Endodermal cell (in vitro differentiated cells): ENCODE measurements at regions not wholly inside any gene's neighbourhood (a gene's known extent, or its start where the extent isn't known, plus 50 kb on each side); places are given as distances from the start of the nearest gene placed in this dataset.

Experiments
- DNase-seq: peaks from one replicate; pipeline ENCODE4 v3.0.0-alpha.2; 2017
- H3K27ac ChIP-seq: 2 replicates; pipeline ENCODE4 v1.5.1; 2013; ENCODE audit warnings: mild to moderate bottlenecking, low read depth, low read length, moderate library complexity
- H3K27me3 ChIP-seq: 2 replicates; pipeline ENCODE4 v1.6.1; 2013; ENCODE audit warnings: mild to moderate bottlenecking, low read length, moderate library complexity; ENCODE audit not compliant: insufficient read depth, control insufficient read depth, poor library complexity, severe bottlenecking
- H3K36me3 ChIP-seq: 2 replicates; pipeline ENCODE4 v1.7.0; 2013; ENCODE audit warnings: mild to moderate bottlenecking, low read length, moderate library complexity; ENCODE audit not compliant: control insufficient read depth, insufficient read depth
- H3K4me1 ChIP-seq: one replicate; pipeline ENCODE4 v1.7.0; 2013; ENCODE audit warnings: low read length; ENCODE audit not compliant: control insufficient read depth, insufficient read depth
- H3K4me3 ChIP-seq: 2 replicates; pipeline ENCODE4 v1.5.1; 2013; ENCODE audit warnings: mild to moderate bottlenecking, low read length, moderate library complexity
- H3K9ac ChIP-seq: 2 replicates; pipeline ENCODE4 v1.6.1; 2013; ENCODE audit warnings: mild to moderate bottlenecking, low read length, moderate library complexity; ENCODE audit not compliant: poor library complexity, severe bottlenecking; ENCODE audit errors: extremely low read depth
- H3K9me3 ChIP-seq: 2 replicates; pipeline ENCODE4 v1.6.1; 2013; ENCODE audit warnings: mild to moderate bottlenecking, low read length, moderate library complexity; ENCODE audit not compliant: control insufficient read depth
- H3K27ac Mint-ChIP-seq: 2 replicates; pipeline ENCODE4 v1.8.0; 2020; ENCODE audit warnings: mixed read lengths
- H3K27me3 Mint-ChIP-seq: 2 replicates; pipeline ENCODE4 v1.8.0; 2021; ENCODE audit warnings: mild to moderate bottlenecking, mixed read lengths; ENCODE audit not compliant: insufficient read depth
- H3K36me3 Mint-ChIP-seq: 2 replicates; pipeline ENCODE4 v1.8.0; 2020; ENCODE audit warnings: low read depth, mixed read lengths
- H3K4me1 Mint-ChIP-seq: 2 replicates; pipeline ENCODE4 v1.8.0; 2020; ENCODE audit warnings: mixed read lengths
- H3K4me3 Mint-ChIP-seq: 2 replicates; pipeline ENCODE4 v1.8.0; 2020; ENCODE audit warnings: mild to moderate bottlenecking, moderate library complexity, mixed read lengths
- H3K9me3 Mint-ChIP-seq: 2 replicates; pipeline ENCODE4 v1.8.0; 2020; ENCODE audit warnings: mild to moderate bottlenecking, mixed read lengths
- WGBS, 2 experiments: methylation state at CpG; one replicate each; pipeline versions ENCODE4 v1.1.5 to v1.1.7; 2013; ENCODE audit warnings: missing lambda C conversion rate in 2 of 2, mixed read lengths in 1 of 2; ENCODE audit not compliant: insufficient coverage in 1 of 2, insufficient read length in 1 of 2; 5-methylcytosine and 5-hydroxymethylcytosine counted together
- TF ChIP-seq, protein P1 (sequence below): fragments of 200-600 bp; sonication (generic); conservative IDR thresholded peaks from 2 replicates; pipeline ENCODE4 v1.5.0; 2021; ENCODE audit warnings: antibody characterized with exemption, mild to moderate bottlenecking

DNA sequence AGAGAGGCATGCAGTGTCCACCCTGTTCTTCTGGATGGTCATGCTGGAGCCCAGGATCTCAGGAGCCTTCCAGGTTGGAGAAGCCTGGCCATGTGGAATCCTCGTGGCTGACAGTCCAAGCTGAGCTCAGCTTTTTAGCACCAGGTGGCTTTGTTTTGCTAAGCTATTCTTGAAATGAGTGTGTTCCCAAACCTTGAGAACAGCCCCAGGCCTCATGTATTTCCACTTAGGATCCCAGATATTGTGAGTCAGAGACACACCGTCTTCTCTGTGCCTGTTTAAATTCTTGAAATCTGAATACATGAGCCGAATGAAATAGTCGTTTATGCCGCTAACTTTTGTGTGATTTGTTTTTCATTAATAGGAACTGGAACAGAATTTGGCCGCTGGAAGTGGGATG lies 61.2 kb downstream of the IRX2 start:
- no peak overlapping the region for H3K9ac ChIP-seq
- WGBS, 2 experiments = 78 to 87% methylated on average over 2 to 6 of the region's 6 CpGs
- no peaks in the 10 kb centered on the region for H3K27me3 ChIP-seq
- H3K27ac Mint-ChIP-seq = no peak overlapping the region
- TF ChIP-seq, protein P1, sequence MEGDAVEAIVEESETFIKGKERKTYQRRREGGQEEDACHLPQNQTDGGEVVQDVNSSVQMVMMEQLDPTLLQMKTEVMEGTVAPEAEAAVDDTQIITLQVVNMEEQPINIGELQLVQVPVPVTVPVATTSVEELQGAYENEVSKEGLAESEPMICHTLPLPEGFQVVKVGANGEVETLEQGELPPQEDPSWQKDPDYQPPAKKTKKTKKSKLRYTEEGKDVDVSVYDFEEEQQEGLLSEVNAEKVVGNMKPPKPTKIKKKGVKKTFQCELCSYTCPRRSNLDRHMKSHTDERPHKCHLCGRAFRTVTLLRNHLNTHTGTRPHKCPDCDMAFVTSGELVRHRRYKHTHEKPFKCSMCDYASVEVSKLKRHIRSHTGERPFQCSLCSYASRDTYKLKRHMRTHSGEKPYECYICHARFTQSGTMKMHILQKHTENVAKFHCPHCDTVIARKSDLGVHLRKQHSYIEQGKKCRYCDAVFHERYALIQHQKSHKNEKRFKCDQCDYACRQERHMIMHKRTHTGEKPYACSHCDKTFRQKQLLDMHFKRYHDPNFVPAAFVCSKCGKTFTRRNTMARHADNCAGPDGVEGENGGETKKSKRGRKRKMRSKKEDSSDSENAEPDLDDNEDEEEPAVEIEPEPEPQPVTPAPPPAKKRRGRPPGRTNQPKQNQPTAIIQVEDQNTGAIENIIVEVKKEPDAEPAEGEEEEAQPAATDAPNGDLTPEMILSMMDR = no peak
- H3K36me3 ChIP-seq = no peaks in the 10 kb centered on the region
- H3K4me1 Mint-ChIP-seq = peaks cover 12% of the 10 kb centered on the region
- no peak overlapping the region for H3K4me3 Mint-ChIP-seq
- no peak for DNase-seq
- H3K27me3 Mint-ChIP-seq = peaks cover 6% of the 10 kb centered on the region
- H3K9me3 Mint-ChIP-seq = peaks cover 17% of the 10 kb centered on the region
- no peak overlapping the region for H3K4me3 ChIP-seq
- H3K36me3 Mint-ChIP-seq = no peaks in the 10 kb centered on the region
- peaks cover 11% of the 10 kb centered on the region for H3K9me3 ChIP-seq
- H3K4me1 ChIP-seq = no peaks in the 10 kb centered on the region
- no peak overlapping the region for H3K27ac ChIP-seq

GRCh38 chr5:2688586-2688985 lies 62.9 kb downstream of the IRX2 start:
- Histone ChIP-seq H3K27me3 (no peaks in the 10 kb centered on the region), H3K9ac (no peak overlapping the region), H3K9me3 (no peaks in the 10 kb centered on the region), H3K4me3 (no peak overlapping the region), H3K27ac (no peak overlapping the region), H3K4me1 (no peaks in the 10 kb centered on the region), H3K36me3 (no peaks in the 10 kb centered on the region)
- Mint-ChIP-seq H3K36me3 (no peaks in the 10 kb centered on the region), H3K9me3 (no peaks in the 10 kb centered on the region), H3K27ac (no peak overlapping the region), H3K4me3 (no peak overlapping the region), H3K27me3 (peaks cover 7% of the 10 kb centered on the region), H3K4me1 (peaks cover 12% of the 10 kb centered on the region)
- TF ChIP-seq, protein P1 = no peak
- 96% methylated on average over 5 of the region's 5 CpGs; no CpG with 5 or more reads in 1 of the 2 experiments for WGBS, 2 experiments
- no peak for DNase-seq

DNA sequence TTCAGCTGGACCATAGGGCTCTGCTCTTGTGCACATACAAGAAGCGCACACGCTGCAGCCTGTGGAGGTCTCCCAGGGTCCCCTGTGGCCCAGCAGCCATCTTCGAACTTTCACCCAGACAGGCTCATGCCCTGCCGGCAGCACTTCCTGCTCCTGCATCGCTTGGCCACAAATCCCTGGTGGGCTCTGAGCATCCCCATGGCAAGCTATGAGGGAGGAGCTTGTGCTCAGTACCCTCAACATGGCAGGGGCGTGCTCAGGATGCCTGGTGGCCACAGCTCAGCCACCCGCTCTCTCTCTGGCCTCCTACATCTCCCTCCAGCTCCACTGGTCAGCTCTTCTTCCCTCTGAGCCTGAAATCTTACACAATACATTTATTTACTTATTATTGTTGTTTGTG lies 63.7 kb downstream of the IRX2 start:
- Histone ChIP-seq H3K27me3 (no peaks in the 10 kb centered on the region), H3K4me3 (no peak overlapping the region), H3K36me3 (no peaks in the 10 kb centered on the region), H3K27ac (no peak overlapping the region), H3K4me1 (no peaks in the 10 kb centered on the region), H3K9me3 (no peaks in the 10 kb centered on the region), H3K9ac (no peak overlapping the region)
- H3K4me1 Mint-ChIP-seq = peaks cover 12% of the 10 kb centered on the region
- TF ChIP-seq, protein P1 = no peak
- 78 to 87% methylated on average over 3 to 7 of the region's 7 CpGs for WGBS, 2 experiments
- no peak overlapping the region for H3K4me3 Mint-ChIP-seq
- no peaks in the 10 kb centered on the region for H3K9me3 Mint-ChIP-seq
- peaks cover 7% of the 10 kb centered on the region for H3K27me3 Mint-ChIP-seq
- DNase-seq = no peak
- H3K36me3 Mint-ChIP-seq = no peaks in the 10 kb centered on the region
- no peak overlapping the region for H3K27ac Mint-ChIP-seq
